ENCODE measurements at regions not wholly inside any gene's neighbourhood (a gene's known extent, or its start where the extent isn't known, plus 50 kb on each side); places are given as distances from the start of the nearest gene placed in this dataset.
"Not testable (repeated sequence)": the region's sequence is repeated elsewhere in the genome, so short reads cannot be mapped to it uniquely, and the experiment has no call there.

- DNase-seq = no peak
Measured at GRCh38 chr6:105522626-105523322, 119.9 kb upstream of the PREP start.

GRCh38 chr6:105519954-105520353, 117.1 kb upstream of the PREP start:
- DNase-seq = no peak

DNA sequence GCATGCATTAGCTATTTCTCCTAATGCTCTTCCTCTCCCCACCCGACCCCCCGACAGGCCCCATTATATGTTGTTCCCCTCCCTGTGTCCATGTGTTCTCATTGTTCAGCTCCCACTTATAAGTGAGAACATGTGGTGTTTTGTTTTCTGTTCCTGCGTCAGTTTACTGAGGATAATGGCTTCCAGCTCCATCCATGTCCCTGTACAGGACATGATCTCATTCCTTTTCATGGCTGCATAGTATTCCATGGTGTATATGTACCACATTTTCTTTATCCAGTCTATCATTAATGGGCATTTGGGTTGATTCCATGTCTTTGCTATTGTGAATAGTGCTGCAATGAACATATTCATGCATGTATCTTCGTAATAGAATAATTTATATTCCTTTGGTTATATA, 116.1 kb upstream of the PREP start:
- not testable (repeated sequence) for DNase-seq

GRCh38 chr6:105515054-105515453, 112.2 kb upstream of the PREP start:
- no peak for DNase-seq

DNA sequence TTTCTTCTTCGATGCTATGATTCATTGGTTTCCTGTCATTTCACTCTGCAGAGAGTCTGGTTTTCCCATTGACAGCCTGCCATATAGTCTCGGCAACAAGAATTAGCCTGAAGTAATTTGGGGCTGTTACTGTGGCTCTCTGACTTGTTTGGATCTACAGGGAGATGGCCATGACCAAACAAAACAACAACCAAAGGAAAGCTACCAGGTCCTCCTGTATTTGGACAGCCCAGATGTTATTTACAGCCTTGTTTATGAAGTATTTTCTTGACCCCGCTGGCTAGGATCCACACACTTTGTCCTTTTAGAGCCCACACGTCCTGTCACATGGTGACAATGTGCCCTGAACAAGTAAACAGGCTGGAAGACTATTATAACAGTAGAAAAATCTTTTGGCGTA, 111.4 kb upstream of the PREP start:
- DNase-seq = no peak

GRCh38 chr6:105511639-105512038, 108.8 kb upstream of the PREP start:
- DNase-seq = no peak

GRCh38 chr6:105510746-105511145, 107.9 kb upstream of the PREP start:
- no peak for DNase-seq

- DNase-seq = no peak
Measured at GRCh38 chr6:105509506-105510331, 106.8 kb upstream of the PREP start.

DNA sequence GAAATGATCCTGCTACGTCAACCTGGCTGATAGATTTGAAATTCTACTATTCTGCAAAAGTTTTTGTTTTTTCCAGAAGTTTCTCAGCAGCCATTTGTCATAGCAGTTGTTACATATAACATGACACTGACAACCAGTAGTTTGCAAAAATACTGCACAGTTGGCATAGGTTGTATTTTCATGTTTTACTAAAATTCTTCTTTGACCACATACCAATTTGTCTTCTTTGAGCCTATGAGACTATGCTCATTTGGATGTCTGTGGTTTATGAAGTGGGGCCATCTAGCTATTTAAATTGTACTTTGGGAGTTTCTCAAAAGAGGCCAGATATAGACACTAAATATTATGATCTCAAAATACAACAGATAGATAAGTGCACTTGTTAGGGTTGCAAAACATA, 104.9 kb upstream of the PREP start:
- no peak for DNase-seq

DNA sequence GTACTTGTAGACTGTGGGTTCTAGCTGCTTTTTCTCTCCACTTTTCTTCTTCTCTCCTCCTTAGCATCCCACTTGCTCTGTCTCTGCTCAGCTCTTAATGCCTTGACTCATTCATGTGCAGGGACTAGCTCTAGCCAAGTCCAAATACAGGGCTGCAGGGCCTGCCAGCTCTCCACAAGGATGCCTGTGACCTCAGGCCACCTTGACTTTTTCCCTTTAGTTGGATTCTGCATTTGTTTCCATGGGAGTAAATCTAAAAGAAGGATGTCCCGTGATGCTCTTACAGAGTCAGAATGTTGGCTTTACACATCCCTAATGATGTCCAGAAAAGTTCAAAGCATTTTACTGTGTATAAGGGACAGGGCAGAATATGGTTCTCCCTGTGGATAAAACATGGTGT, 101.8 kb upstream of the PREP start:
- DNase-seq = no peak

- no peak for DNase-seq
Measured at GRCh38 chr6:105503641-105504040, 100.8 kb upstream of the PREP start.

GRCh38 chr6:105501826-105502344, 99.0 kb upstream of the PREP start:
- DNase-seq = no peak

DNA sequence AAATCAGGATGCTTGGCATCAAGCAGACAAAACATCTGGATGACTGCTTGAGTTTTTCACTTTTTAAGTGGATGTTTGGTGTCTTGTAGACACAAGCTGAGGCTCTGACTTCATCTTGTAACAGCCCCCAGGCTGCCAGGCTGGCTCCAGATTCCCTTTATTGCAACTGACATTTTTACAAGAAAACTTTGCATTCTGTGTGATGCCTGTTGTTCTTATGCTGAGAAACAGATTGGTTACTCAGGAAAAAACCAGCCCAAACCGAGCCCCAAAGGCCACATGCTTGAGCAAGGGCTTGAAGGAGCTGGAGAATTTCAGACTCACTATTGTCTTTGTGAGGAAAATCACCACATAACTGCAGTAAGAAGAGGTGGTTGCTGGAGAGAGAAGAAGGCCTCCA, 98.4 kb upstream of the PREP start:
- peak; percentile 62 for DNase-seq

DNA sequence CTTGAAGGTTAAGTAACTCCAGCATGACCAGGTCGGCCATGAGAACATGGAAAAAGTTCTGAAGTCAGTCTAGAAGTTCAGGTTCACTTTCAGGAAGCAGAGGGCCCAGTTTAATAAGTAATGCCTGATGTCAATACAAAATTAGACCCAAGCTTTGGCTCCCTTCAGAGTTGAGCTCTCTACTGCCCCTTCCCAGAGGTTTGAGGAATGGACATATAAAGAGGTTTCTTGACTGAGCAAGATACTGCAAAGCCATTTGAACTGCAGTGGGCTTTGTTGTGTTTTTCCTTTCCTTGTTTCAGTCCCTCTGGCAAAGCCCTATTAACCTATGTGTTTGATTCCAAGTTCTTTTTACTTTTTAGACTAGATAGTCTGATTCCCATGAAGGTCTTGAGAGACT, 97.8 kb upstream of the PREP start:
- DNase-seq = no peak

GRCh38 chr6:105499931-105500330, 97.0 kb upstream of the PREP start:
- no peak for DNase-seq

DNA sequence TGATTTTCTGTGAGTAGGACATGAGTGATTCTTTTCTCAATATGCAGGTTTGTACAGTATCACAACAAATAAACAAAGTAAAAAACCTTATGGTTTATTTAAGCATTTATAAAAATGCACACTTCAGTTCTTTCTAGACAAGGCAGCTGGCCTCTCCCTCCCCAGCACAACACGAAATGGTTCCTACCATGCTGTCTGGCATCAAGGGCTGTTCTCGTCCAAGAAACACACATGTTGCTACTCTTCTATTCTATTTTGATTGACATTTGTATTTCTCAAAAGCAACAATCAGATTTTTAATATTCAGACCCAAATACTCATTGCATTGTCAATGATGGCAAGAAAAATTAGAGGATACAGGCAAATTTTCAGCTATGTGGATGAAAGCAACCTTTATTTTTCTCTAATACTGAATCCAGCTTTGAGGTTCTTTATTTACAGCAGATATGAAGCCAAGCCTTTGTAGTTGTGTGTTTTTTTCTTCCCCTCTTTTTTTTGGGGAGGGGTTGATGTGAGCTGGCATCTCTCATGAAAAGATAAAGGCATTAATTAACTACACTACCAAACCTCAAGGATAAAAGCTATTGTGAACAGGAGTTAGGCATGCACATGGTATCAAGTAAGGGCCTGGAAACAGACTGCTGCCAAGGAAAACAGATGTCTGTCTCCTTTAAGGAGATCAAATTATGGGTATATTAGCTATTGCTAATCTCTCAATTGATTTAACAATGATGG, 96.4 kb upstream of the PREP start:
- DNase-seq = no peak

DNA sequence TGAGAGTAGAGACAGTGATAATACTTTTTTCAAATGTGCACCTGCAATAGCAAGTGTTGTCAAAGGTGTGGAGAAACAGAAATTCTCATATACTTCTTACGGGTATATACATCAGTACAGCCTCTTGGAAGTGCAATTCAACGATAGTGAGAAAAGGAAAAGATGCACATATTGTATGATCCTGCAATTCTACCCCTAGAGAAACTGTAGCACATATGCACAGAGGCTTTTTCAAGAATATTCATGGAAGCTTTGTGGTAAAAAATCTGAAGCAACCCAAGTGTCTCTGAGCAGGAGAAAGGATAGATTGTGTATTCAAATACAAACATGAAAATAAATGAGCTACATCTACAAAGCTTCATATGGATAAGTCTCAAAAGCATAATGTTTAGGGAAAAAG, 94.7 kb upstream of the PREP start:
- DNase-seq = no peak

DNA sequence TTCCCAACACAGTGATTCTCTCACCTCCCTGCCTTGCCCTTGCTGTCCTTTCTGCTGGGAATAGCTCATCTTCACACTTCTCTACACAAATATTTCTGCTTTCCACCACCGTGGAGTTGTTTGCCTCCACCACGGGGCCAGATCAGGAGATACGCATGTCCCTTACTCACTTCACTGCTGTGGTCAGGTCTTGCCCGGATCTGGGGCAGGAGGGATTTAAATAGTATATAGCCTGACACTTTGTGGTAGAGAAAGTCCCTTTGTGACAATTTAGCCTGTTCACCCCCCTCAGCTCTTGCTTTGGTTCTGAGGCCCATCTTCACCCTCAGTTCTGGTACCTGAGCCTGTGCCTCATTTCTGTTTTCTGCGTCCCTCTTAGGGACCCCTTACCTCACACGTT, 92.6 kb upstream of the PREP start:
- DNase-seq = no peak

DNA sequence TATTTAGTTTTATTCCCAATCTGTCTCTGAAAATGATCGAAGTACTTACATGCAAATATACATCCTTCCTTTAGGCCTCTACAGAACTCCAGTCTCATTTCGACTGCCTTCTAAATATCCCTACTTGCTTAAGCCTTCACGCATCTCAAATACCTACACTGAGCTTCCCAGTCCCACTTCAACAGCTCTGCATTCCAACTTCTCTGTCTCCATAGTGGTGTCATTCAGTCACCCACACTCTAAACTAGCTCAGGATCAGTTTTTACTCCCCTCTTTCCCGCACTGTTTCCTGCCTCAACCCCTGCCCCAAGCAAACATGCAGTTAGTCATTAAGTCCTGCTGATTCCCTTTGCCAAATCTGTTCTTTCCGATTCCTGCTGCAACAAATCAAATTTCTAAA, 91.8 kb upstream of the PREP start:
- no peak for DNase-seq

DNA sequence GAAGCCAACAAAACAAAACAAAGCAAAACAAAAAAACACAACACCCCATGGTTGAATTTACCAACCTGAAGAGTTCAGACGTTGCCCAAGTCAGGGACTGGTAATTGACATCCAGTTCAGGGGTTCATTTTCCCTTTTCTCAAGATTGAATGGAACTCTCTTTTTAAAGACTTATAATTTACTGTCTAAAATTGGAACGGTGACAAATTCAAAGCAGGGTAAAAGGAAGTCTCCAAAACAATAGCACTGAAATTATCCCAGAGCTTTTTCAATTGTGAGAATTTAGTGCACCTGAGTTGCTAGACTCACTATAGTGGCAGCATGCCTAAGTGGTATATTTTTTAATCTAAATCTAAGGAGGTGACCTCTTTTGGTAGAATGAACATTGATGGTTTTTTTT, 90.9 kb upstream of the PREP start:
- no peak for DNase-seq

- no peak for DNase-seq
Measured at GRCh38 chr6:105492706-105493673, 90.1 kb upstream of the PREP start.

DNA sequence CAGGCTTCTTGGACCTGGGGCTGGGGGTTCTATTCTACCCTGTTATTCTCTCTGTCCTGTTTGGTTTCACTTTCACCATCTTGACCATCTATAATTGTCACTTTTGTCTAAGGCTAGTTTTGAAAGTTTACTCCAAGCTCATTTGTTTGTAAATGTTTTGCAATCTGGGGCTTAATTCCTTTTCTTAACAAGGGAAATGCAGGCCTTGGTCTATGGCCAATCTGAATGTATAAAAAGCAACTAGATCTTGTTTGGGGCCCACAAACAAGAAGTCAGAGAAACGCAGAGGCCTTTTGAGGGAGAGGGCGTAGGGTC, 86.3 kb upstream of the PREP start:
- DNase-seq = no peak
